HG03108 (cell line): ENCODE measurements at regions not wholly inside any gene's neighbourhood (a gene's known extent, or its start where the extent isn't known, plus 50 kb on each side); places are given as distances from the start of the nearest gene placed in this dataset.
"Not testable (repeated sequence)": the region's sequence is repeated elsewhere in the genome, so short reads cannot be mapped to it uniquely, and the experiment has no call there.

Source experiments
- ATAC-seq: cut with Tn5 transposase; IDR thresholded peaks from one replicate; pipeline ENCODE4 v1.9.1; 2021; ENCODE audit warnings: moderate library complexity; ENCODE audit not compliant: unreplicated experiment

GRCh38 chr7:67301667-67302066, 305.0 kb downstream of the TYW1 start:
- no peak for ATAC-seq

GRCh38 chr7:67302113-67303039, 305.7 kb downstream of the TYW1 start:
- ATAC-seq = peak; percentile 82

GRCh38 chr7:67304846-67305245, 308.2 kb downstream of the TYW1 start:
- ATAC-seq = not testable (repeated sequence)

- no peak for ATAC-seq
Observed at GRCh38 chr7:67306331-67306730, 309.7 kb downstream of the TYW1 start.

- ATAC-seq = no peak
Observed at GRCh38 chr7:67309764-67310549, 313.3 kb downstream of the TYW1 start.

- ATAC-seq = no peak
Observed at GRCh38 chr7:67311901-67312300, 315.3 kb downstream of the TYW1 start.

- ATAC-seq = no peak
Observed at GRCh38 chr7:67313213-67313612, 316.6 kb downstream of the TYW1 start.

GRCh38 chr7:67316902-67317301, 320.3 kb downstream of the TYW1 start:
- not testable (repeated sequence) for ATAC-seq

GRCh38 chr7:67328257-67328656, 331.6 kb downstream of the TYW1 start:
- not testable (repeated sequence) for ATAC-seq

- ATAC-seq = not testable (repeated sequence)
Observed at GRCh38 chr7:67335165-67335564, 338.5 kb downstream of the TYW1 start.

- ATAC-seq = not testable (repeated sequence)
Observed at GRCh38 chr7:67335663-67336062, 339.0 kb downstream of the TYW1 start.

- ATAC-seq = not testable (repeated sequence)
Observed at GRCh38 chr7:67338545-67338944, 341.9 kb downstream of the TYW1 start.

GRCh38 chr7:67341153-67341768, 344.6 kb downstream of the TYW1 start:
- ATAC-seq = no peak

GRCh38 chr7:67343114-67343513, 346.5 kb downstream of the TYW1 start:
- ATAC-seq = no peak

GRCh38 chr7:67343572-67343971, 346.9 kb downstream of the TYW1 start:
- ATAC-seq = no peak

GRCh38 chr7:67344481-67345193, 348.0 kb downstream of the TYW1 start:
- no peak for ATAC-seq

- no peak for ATAC-seq
Observed at GRCh38 chr7:67346126-67346525, 349.5 kb downstream of the TYW1 start.

GRCh38 chr7:67346876-67347275, 350.2 kb downstream of the TYW1 start:
- no peak for ATAC-seq

GRCh38 chr7:67348171-67348570, 351.5 kb downstream of the TYW1 start:
- no peak for ATAC-seq

GRCh38 chr7:67357653-67358052, 361.0 kb downstream of the TYW1 start:
- ATAC-seq = not testable (repeated sequence)

- ATAC-seq = not testable (repeated sequence)
Observed at GRCh38 chr7:67358316-67358715, 361.7 kb downstream of the TYW1 start.
